ENCODE measurements at regions not wholly inside any gene's neighbourhood (a gene's known extent, or its start where the extent isn't known, plus 50 kb on each side); places are given as distances from the start of the nearest gene placed in this dataset.
"Not testable (repeated sequence)": the region's sequence is repeated elsewhere in the genome, so short reads cannot be mapped to it uniquely, and the experiment has no call there.

DNA sequence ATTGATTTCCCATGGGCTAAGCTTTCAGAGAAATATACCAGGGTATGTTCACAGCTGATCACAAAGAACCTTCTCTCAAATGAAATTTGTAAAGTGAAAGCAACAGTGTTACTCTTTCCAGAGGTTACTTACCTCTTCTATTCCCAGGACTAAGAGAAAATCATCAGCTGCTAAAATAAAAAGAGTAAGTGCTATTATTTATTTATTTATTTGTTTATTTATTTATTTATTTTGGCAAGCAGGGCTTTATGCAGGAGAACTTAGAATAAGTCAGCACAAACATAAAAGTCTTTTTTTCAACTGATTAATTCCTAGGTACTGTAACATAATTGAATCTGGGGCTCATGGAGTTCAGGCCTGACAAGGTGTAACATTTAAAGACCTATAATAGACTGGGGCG lies 93.9 kb upstream of the SYT10 start:
- Mint-ChIP-seq H3K27me3 (no peaks in the 10 kb centered on the region), H3K36me3 (ENCODE audit: insufficient read depth) (no peaks in the 10 kb centered on the region), H3K4me1 (ENCODE audit: low read depth) (no peaks in the 10 kb centered on the region), H3K4me3 (ENCODE audit: low read depth) (no peak overlapping the region), H3K9me3 (ENCODE audit: low read depth) (no peaks in the 10 kb centered on the region), H3K27ac (no peak overlapping the region)
- TF ChIP-seq, protein P1, sequence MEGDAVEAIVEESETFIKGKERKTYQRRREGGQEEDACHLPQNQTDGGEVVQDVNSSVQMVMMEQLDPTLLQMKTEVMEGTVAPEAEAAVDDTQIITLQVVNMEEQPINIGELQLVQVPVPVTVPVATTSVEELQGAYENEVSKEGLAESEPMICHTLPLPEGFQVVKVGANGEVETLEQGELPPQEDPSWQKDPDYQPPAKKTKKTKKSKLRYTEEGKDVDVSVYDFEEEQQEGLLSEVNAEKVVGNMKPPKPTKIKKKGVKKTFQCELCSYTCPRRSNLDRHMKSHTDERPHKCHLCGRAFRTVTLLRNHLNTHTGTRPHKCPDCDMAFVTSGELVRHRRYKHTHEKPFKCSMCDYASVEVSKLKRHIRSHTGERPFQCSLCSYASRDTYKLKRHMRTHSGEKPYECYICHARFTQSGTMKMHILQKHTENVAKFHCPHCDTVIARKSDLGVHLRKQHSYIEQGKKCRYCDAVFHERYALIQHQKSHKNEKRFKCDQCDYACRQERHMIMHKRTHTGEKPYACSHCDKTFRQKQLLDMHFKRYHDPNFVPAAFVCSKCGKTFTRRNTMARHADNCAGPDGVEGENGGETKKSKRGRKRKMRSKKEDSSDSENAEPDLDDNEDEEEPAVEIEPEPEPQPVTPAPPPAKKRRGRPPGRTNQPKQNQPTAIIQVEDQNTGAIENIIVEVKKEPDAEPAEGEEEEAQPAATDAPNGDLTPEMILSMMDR (IDR thresholded peaks at IDR 0.05; ENCODE audit: unreplicated experiment), result no peak
- DNase-seq (ENCODE audit: low spot score, unreplicated experiment), result no peak

DNA sequence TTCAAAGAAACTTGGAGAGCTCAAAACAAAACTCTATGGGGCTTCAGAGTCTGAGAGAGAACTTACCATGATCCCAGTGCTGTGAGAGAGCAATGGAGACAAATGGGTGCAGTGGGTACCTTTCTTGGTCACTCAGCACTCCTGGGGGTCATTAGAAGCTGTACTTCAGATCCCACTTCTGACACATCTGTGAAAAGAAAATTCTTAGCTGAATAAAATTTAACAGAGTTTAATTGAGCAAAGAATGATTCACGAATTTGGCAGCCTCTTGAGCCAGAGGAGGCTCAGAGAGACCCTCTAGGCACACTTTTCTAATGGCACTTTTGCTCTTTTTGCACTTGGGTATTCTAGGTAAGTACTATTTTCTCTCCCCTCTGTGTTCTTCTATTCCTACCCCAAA lies 96.8 kb upstream of the SYT10 start:
- peaks cover 8% of the 10 kb centered on the region for H3K9me3 Mint-ChIP-seq (ENCODE audit: low read depth)
- TF ChIP-seq, protein P1 (IDR thresholded peaks at IDR 0.05; ENCODE audit: unreplicated experiment), result no peak
- H3K4me1 Mint-ChIP-seq (ENCODE audit: low read depth), result no peaks in the 10 kb centered on the region
- H3K27me3 Mint-ChIP-seq, result no peaks in the 10 kb centered on the region
- H3K27ac Mint-ChIP-seq, result no peak overlapping the region
- H3K36me3 Mint-ChIP-seq (ENCODE audit: insufficient read depth), result no peaks in the 10 kb centered on the region
- DNase-seq (ENCODE audit: low spot score, unreplicated experiment), result no peak
- H3K4me3 Mint-ChIP-seq (ENCODE audit: low read depth), result no peak overlapping the region

DNA sequence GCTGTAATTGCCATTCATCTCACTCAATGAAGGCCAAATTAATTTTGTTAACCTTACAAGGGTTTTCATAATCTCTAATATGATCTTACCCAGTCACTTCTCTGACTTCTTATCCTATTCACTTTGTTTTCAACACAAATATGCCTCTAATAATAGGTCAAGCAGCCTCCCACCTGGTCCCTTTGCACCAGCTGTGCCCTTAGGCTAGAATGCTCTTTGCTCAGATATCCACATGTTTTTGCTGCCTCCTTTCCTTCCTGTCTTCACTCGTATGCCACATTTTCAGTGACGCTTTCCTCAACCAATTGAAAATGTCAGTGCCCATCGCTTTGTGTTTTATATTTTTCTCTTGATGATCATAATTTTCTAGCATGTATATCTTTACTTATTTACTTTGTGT lies 106.4 kb upstream of the SYT10 start:
- Mint-ChIP-seq H3K27ac (no peak overlapping the region), H3K27me3 (no peaks in the 10 kb centered on the region), H3K4me3 (ENCODE audit: low read depth) (no peak overlapping the region), H3K4me1 (ENCODE audit: low read depth) (peaks cover 3% of the 10 kb centered on the region), H3K9me3 (ENCODE audit: low read depth) (peaks cover 21% of the 10 kb centered on the region), H3K36me3 (ENCODE audit: insufficient read depth) (no peaks in the 10 kb centered on the region)
- DNase-seq (ENCODE audit: low spot score, unreplicated experiment), result no peak
- TF ChIP-seq, protein P1 (IDR thresholded peaks at IDR 0.05; ENCODE audit: unreplicated experiment), result no peak

DNA sequence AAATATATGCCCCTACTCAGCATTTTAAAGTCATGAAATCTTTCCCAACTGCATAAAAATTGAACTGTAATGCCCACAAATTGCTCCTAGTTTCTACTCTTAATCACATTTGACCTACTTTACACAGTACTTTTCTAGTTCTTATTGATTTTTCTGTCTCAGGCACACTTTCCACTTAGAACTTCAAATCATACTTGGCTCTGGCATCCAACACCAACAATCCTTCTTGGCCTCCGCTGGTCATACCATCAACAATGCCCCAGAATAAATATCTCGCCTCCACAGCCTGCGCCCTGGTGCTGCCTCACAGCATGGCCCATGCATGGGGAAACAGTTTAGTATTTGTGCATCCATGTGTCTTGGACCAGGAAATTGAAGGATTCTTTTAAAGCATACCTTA lies 107.5 kb upstream of the SYT10 start:
- H3K9me3 Mint-ChIP-seq (ENCODE audit: low read depth), result peaks cover 22% of the 10 kb centered on the region
- TF ChIP-seq, protein P1 (IDR thresholded peaks at IDR 0.05; ENCODE audit: unreplicated experiment), result no peak
- H3K4me3 Mint-ChIP-seq (ENCODE audit: low read depth), result no peak overlapping the region
- no peaks in the 10 kb centered on the region for H3K27me3 Mint-ChIP-seq
- H3K27ac Mint-ChIP-seq, result no peak overlapping the region
- DNase-seq (ENCODE audit: low spot score, unreplicated experiment), result no peak
- H3K4me1 Mint-ChIP-seq (ENCODE audit: low read depth), result peaks cover 3% of the 10 kb centered on the region
- no peaks in the 10 kb centered on the region for H3K36me3 Mint-ChIP-seq (ENCODE audit: insufficient read depth)

DNA sequence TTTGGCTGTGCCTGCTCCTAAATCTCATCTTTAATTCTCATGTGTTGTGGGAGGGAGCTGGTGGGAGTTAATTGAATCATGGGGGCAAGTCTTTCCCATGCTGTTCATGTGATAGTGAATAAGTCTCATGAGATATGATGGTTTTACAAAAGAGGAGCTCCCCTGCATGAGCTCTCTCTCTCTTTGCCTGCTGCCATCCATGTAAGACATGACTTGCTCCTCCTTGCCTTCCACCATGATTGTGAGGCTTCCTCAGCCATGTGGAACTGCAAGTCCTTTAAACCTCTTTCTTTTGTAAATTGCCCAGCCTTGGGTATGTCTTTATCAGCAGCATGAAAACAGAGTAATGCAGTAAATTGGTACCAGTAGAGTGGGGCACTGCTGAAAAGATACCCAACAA lies 110.6 kb upstream of the SYT10 start:
- peaks cover 19% of the 10 kb centered on the region for H3K9me3 Mint-ChIP-seq (ENCODE audit: low read depth)
- not testable (repeated sequence) for H3K36me3 Mint-ChIP-seq (ENCODE audit: insufficient read depth); DNase-seq (ENCODE audit: low spot score, unreplicated experiment)

DNA sequence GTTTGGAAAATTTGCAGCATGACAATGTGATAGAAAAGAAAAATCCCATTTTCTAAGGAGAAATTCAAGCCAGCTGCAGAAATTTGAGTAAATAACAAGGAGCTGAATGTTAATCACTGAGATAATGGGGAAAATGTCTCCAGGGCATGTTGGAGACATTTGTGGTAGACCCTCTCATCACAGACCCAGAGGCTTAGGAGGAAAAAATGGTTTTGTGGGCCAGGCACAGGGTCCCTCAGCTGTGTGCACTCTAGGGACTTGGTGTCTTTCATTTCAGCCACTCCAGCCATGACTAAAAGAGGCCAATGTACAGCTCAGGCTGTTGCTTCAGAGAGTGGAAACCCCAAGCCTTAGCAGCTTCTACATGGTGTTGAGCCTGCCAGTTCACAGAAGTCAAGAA lies 111.4 kb upstream of the SYT10 start:
- H3K9me3 Mint-ChIP-seq (ENCODE audit: low read depth), result peaks cover 19% of the 10 kb centered on the region
- H3K4me3 Mint-ChIP-seq (ENCODE audit: low read depth), result no peak overlapping the region
- no peak for DNase-seq (ENCODE audit: low spot score, unreplicated experiment)

More for the DNA sequence above, 110.6 kb upstream of the SYT10 start:
- H3K27me3 Mint-ChIP-seq; H3K27ac Mint-ChIP-seq; H3K4me3 Mint-ChIP-seq (ENCODE audit: low read depth); H3K4me1 Mint-ChIP-seq (ENCODE audit: low read depth): not testable (repeated sequence)

More for the DNA sequence above, 111.4 kb upstream of the SYT10 start:
- no peaks in the 10 kb centered on the region for H3K36me3 Mint-ChIP-seq (ENCODE audit: insufficient read depth)
- TF ChIP-seq, protein P1 (IDR thresholded peaks at IDR 0.05; ENCODE audit: unreplicated experiment), result no peak
- H3K27ac Mint-ChIP-seq, result no peak overlapping the region
- no peaks in the 10 kb centered on the region for H3K27me3 Mint-ChIP-seq
- H3K4me1 Mint-ChIP-seq (ENCODE audit: low read depth), result peaks cover 3% of the 10 kb centered on the region
